Esophagus muscularis mucosa (tissue), 4 donors: ENCODE measurements at regions not wholly inside any gene's neighbourhood (a gene's known extent, or its start where the extent isn't known, plus 50 kb on each side); places are given as distances from the start of the nearest gene placed in this dataset.

Source experiments
- DNase-seq: peaks from one replicate; pipeline ENCODE4 v3.0.0-alpha.2; 2017; ENCODE audit errors: extremely low spot score
- H3K27ac ChIP-seq, 4 donors: fragments of 200-600 bp; sonication (generic); replicated peaks in 1 of 4; 1 replicate in 3 of 4; 2 replicates in 1 of 4; pipeline ENCODE4 v1.5.1; 2016 to 2019; ENCODE audit warnings: mild to moderate bottlenecking in 1 of 4
- H3K27me3 ChIP-seq, 4 donors: fragments of 200-600 bp; sonication (generic); one replicate each; pipeline versions ENCODE4 v1.5.1 to v1.6.0; 2016 to 2019
- H3K36me3 ChIP-seq, 4 donors: fragments of 200-600 bp; sonication (generic); one replicate each; pipeline ENCODE4 v1.5.1; 2016 to 2019
- H3K4me1 ChIP-seq, 4 donors: fragments of 200-600 bp; sonication (generic); one replicate each; pipeline ENCODE4 v1.5.1; 2016 to 2019
- H3K4me3 ChIP-seq, 4 donors: fragments of 200-600 bp; sonication (generic); 1 replicate in 2 of 4; 2 replicates in 2 of 4; pipeline ENCODE4 v1.5.1; 2016 to 2019; ENCODE audit warnings: mild to moderate bottlenecking in 4 of 4, moderate library complexity in 1 of 4
- H3K9me3 ChIP-seq, 4 donors: fragments of 200-600 bp; sonication (generic); 1 replicate in 3 of 4; 2 replicates in 1 of 4; pipeline ENCODE4 v1.5.1; 2016 to 2019
- CTCF ChIP-seq, 3 experiments: fragments of 200-600 bp in 2 of 3; fragments of 450-650 bp in 1 of 3; sonication (generic) in 2 of 3; IDR thresholded peaks; one replicate each; pipeline ENCODE4 v1.5.1; 2017 to 2019; ENCODE audit warnings: antibody characterized with exemption in 3 of 3, mild to moderate bottlenecking in 2 of 3, moderate library complexity in 1 of 3
- EP300 ChIP-seq: sonication (generic); formaldehyde crosslinking; IDR thresholded peaks from one replicate; pipeline ENCODE4 v1.6.1; 2017; ENCODE audit warnings: antibody characterized with exemption
- POLR2A ChIP-seq: fragments of 450-650 bp; IDR thresholded peaks from one replicate; pipeline ENCODE4 v1.6.1; 2017; ENCODE audit warnings: antibody characterized with exemption, moderate library complexity, mild to moderate bottlenecking, low read depth
- POLR2AphosphoS5 ChIP-seq, 2 donors: sonication (generic); formaldehyde crosslinking; IDR thresholded peaks; one replicate each; pipeline ENCODE4 v1.6.1; 2017; ENCODE audit warnings: antibody characterized with exemption in 2 of 2
- WGBS: methylation state at CpG from one replicate; pipeline ENCODE4 v1.1.5; 2018; 5-methylcytosine and 5-hydroxymethylcytosine counted together
- intact Hi-C: fragments of 100-400 bp; cut with DNase I; formaldehyde crosslinking; loops from one replicate; pipeline ENCODE4 v1.15.1; 2023

GRCh38 chr5:117058740-117059139 lies 484.1 kb upstream of the SEMA6A start:
- Histone ChIP-seq H3K9me3 (no peaks in the 10 kb centered on the region), H3K4me3 (no peak overlapping the region), H3K4me1 (no peaks in the 10 kb centered on the region), H3K36me3 (no peaks in the 10 kb centered on the region), H3K27me3 (no peaks in the 10 kb centered on the region), H3K27ac (no peak overlapping the region)
- no peak for DNase-seq
- TF ChIP-seq CTCF (IDR thresholded peaks at IDR 0.05): no peak
- no peak for TF ChIP-seq POLR2AphosphoS5 (IDR thresholded peaks at IDR 0.05)
- no peak for TF ChIP-seq POLR2A
- no peak for TF ChIP-seq EP300
- intact Hi-C loops: no loop called here

GRCh38 chr5:117055517-117055916 lies 480.9 kb upstream of the SEMA6A start:
- H3K4me1 ChIP-seq: no peaks in the 10 kb centered on the region
- no peaks in the 10 kb centered on the region for H3K36me3 ChIP-seq
- intact Hi-C loops: no loop called here
- TF ChIP-seq POLR2A (no peak), POLR2AphosphoS5 (IDR thresholded peaks at IDR 0.05) (no peak), EP300 (no peak), CTCF (IDR thresholded peaks at IDR 0.05) (no peak)
- H3K27ac ChIP-seq: no peak overlapping the region
- 74% methylated on average over 2 of the region's 2 CpGs for WGBS
- no peaks in the 10 kb centered on the region for H3K9me3 ChIP-seq
- no peak for DNase-seq
- H3K4me3 ChIP-seq: no peak overlapping the region
- H3K27me3 ChIP-seq: no peaks in the 10 kb centered on the region

- H3K4me3 ChIP-seq: no peak overlapping the region
- no peaks in the 10 kb centered on the region for H3K4me1 ChIP-seq
- WGBS: 50% methylated on average over 4 of the region's 4 CpGs
- H3K27me3 ChIP-seq: no peaks in the 10 kb centered on the region
- TF ChIP-seq EP300 (no peak), CTCF (IDR thresholded peaks at IDR 0.05) (no peak), POLR2AphosphoS5 (IDR thresholded peaks at IDR 0.05) (no peak), POLR2A (no peak)
- H3K27ac ChIP-seq: no peak overlapping the region
- DNase-seq: no peak
- no peaks in the 10 kb centered on the region for H3K9me3 ChIP-seq
- no peaks in the 10 kb centered on the region for H3K36me3 ChIP-seq
- intact Hi-C loops: no loop called here
Measured at GRCh38 chr5:117054911-117055310, 480.3 kb upstream of the SEMA6A start.

GRCh38 chr5:117054141-117054540 lies 479.5 kb upstream of the SEMA6A start:
- H3K4me1 ChIP-seq: no peaks in the 10 kb centered on the region
- H3K4me3 ChIP-seq: no peak overlapping the region
- H3K27ac ChIP-seq: no peak overlapping the region
- no peaks in the 10 kb centered on the region for H3K36me3 ChIP-seq
- no peak for DNase-seq
- H3K9me3 ChIP-seq: no peaks in the 10 kb centered on the region
- TF ChIP-seq EP300: no peak
- TF ChIP-seq POLR2AphosphoS5 (IDR thresholded peaks at IDR 0.05): no peak
- TF ChIP-seq POLR2A: no peak
- no peak for TF ChIP-seq CTCF (IDR thresholded peaks at IDR 0.05)
- intact Hi-C loops: no loop called here
- H3K27me3 ChIP-seq: no peaks in the 10 kb centered on the region
- 44% methylated on average over 1 of the region's 1 CpG for WGBS

GRCh38 chr5:117041926-117042595 lies 467.4 kb upstream of the SEMA6A start:
- TF ChIP-seq EP300 (no peak), POLR2AphosphoS5 (IDR thresholded peaks at IDR 0.05) (no peak), POLR2A (no peak), CTCF (IDR thresholded peaks at IDR 0.05) (no peak)
- no peak overlapping the region for H3K27ac ChIP-seq
- DNase-seq: no peak
- no peaks in the 10 kb centered on the region for H3K9me3 ChIP-seq
- H3K27me3 ChIP-seq: no peaks in the 10 kb centered on the region
- no peaks in the 10 kb centered on the region for H3K36me3 ChIP-seq
- H3K4me1 ChIP-seq: no peaks in the 10 kb centered on the region
- H3K4me3 ChIP-seq: no peak overlapping the region
- intact Hi-C loops: no loop called here
- whole genome bisulfite sequencing: 76% methylated on average over 6 of the region's 6 CpGs
